ENCODE measurements at regions not wholly inside any gene's neighbourhood (a gene's known extent, or its start where the extent isn't known, plus 50 kb on each side); places are given as distances from the start of the nearest gene placed in this dataset.

- no peak overlapping the region for H3K4me3 ChIP-seq (ENCODE audit: low read depth, low read length)
- H3K9me3 ChIP-seq (ENCODE audit: control insufficient read depth, low read length), result no peaks in the 10 kb centered on the region
- TF ChIP-seq CTCF (IDR thresholded peaks at IDR 0.05), result no peak
Observed at GRCh38 chr12:62138527-62138926, 121.7 kb upstream of the USP15 start.

GRCh38 chr12:62146318-62146717, 113.9 kb upstream of the USP15 start:
- no peaks in the 10 kb centered on the region for H3K9me3 ChIP-seq (ENCODE audit: control insufficient read depth, low read length)
- H3K4me3 ChIP-seq (ENCODE audit: low read depth, low read length), result no peak overlapping the region
- H3K27ac ChIP-seq, result no peak overlapping the region
- H3K27me3 ChIP-seq (ENCODE audit: control insufficient read depth, insufficient read depth, low read length), result no peaks in the 10 kb centered on the region
- TF ChIP-seq CTCF (IDR thresholded peaks at IDR 0.05), result no peak
- no peaks in the 10 kb centered on the region for H3K4me1 ChIP-seq
- no peaks in the 10 kb centered on the region for H3K36me3 ChIP-seq (ENCODE audit: control insufficient read depth, insufficient read depth, low read length)
- H3K79me2 ChIP-seq, result no peaks in the 10 kb centered on the region
- no peak overlapping the region for H2AFZ ChIP-seq
- no peak overlapping the region for H3K9ac ChIP-seq
- H3K4me2 ChIP-seq (ENCODE audit: low read length), result no peak overlapping the region

More at GRCh38 chr12:62138527-62138926, 121.7 kb upstream of the USP15 start:
- no peak overlapping the region for H3K27ac ChIP-seq
- H3K79me2 ChIP-seq, result no peaks in the 10 kb centered on the region
- H3K4me1 ChIP-seq, result no peaks in the 10 kb centered on the region
- no peaks in the 10 kb centered on the region for H3K36me3 ChIP-seq (ENCODE audit: control insufficient read depth, insufficient read depth, low read length)
- H2AFZ ChIP-seq, result no peak overlapping the region
- H3K9ac ChIP-seq, result no peak overlapping the region
- no peaks in the 10 kb centered on the region for H3K27me3 ChIP-seq (ENCODE audit: control insufficient read depth, insufficient read depth, low read length)
- H3K4me2 ChIP-seq (ENCODE audit: low read length), result no peak overlapping the region

GRCh38 chr12:62158013-62158412, 102.2 kb upstream of the USP15 start:
- TF ChIP-seq CTCF (IDR thresholded peaks at IDR 0.05), result no peak
- Histone ChIP-seq H3K4me2 (ENCODE audit: low read length) (no peak overlapping the region), H3K4me1 (no peaks in the 10 kb centered on the region), H3K4me3 (ENCODE audit: low read depth, low read length) (no peak overlapping the region), H3K27ac (no peak overlapping the region), H3K79me2 (no peaks in the 10 kb centered on the region), H2AFZ (no peak overlapping the region), H3K27me3 (ENCODE audit: control insufficient read depth, insufficient read depth, low read length) (no peaks in the 10 kb centered on the region), H3K9me3 (ENCODE audit: control insufficient read depth, low read length) (no peaks in the 10 kb centered on the region), H3K9ac (no peak overlapping the region), H3K36me3 (ENCODE audit: control insufficient read depth, insufficient read depth, low read length) (no peaks in the 10 kb centered on the region)

- no peaks in the 10 kb centered on the region for H3K9me3 ChIP-seq (ENCODE audit: control insufficient read depth, low read length)
- H3K9ac ChIP-seq, result no peak overlapping the region
- H3K4me1 ChIP-seq, result no peaks in the 10 kb centered on the region
- no peak overlapping the region for H2AFZ ChIP-seq
- H3K36me3 ChIP-seq (ENCODE audit: control insufficient read depth, insufficient read depth, low read length), result no peaks in the 10 kb centered on the region
- no peak for TF ChIP-seq CTCF (IDR thresholded peaks at IDR 0.05)
- no peak overlapping the region for H3K27ac ChIP-seq
- H3K4me3 ChIP-seq (ENCODE audit: low read depth, low read length), result no peak overlapping the region
- H3K79me2 ChIP-seq, result no peaks in the 10 kb centered on the region
- no peak overlapping the region for H3K4me2 ChIP-seq (ENCODE audit: low read length)
- H3K27me3 ChIP-seq (ENCODE audit: control insufficient read depth, insufficient read depth, low read length), result no peaks in the 10 kb centered on the region
Observed at GRCh38 chr12:62158461-62159360, 101.5 kb upstream of the USP15 start.

GRCh38 chr12:62162214-62162613, 98.0 kb upstream of the USP15 start:
- TF ChIP-seq CTCF (IDR thresholded peaks at IDR 0.05), result no peak
- Histone ChIP-seq H3K4me3 (ENCODE audit: low read depth, low read length) (no peak overlapping the region), H2AFZ (no peak overlapping the region), H3K4me2 (ENCODE audit: low read length) (no peak overlapping the region), H3K79me2 (no peaks in the 10 kb centered on the region), H3K4me1 (no peaks in the 10 kb centered on the region), H3K9ac (no peak overlapping the region), H3K27me3 (ENCODE audit: control insufficient read depth, insufficient read depth, low read length) (no peaks in the 10 kb centered on the region), H3K36me3 (ENCODE audit: control insufficient read depth, insufficient read depth, low read length) (no peaks in the 10 kb centered on the region), H3K27ac (no peak overlapping the region), H3K9me3 (ENCODE audit: control insufficient read depth, low read length) (no peaks in the 10 kb centered on the region)
